HG03039 (cell line): ENCODE measurements at regions not wholly inside any gene's neighbourhood (a gene's known extent, or its start where the extent isn't known, plus 50 kb on each side); places are given as distances from the start of the nearest gene placed in this dataset.
"Not testable (repeated sequence)": the region's sequence is repeated elsewhere in the genome, so short reads cannot be mapped to it uniquely, and the experiment has no call there.

Experiments
- ATAC-seq: cut with Tn5 transposase; IDR thresholded peaks from one replicate; pipeline ENCODE4 v1.9.1; 2021; ENCODE audit warnings: mild to moderate bottlenecking, moderate library complexity; ENCODE audit not compliant: unreplicated experiment

DNA sequence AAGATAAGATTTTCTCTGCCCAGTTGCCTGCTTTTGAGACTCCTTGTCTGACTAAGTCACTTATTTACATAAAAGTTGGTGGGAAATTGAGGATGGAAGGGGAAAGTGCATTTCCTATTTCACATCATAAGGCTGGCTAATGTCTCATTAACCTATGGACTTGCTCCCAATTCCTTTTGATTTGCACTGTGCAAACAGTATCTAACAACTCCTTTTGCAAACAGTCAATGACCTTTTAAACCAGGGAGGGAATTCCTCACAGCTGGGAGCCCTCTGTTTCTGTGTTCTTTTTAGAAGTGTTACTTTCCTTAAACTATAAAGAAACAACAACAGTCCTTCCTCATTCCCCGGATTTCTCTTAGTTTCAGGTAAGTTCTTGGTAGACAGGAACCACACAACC is 272.8 kb downstream of the RND3 start:
- ATAC-seq = no peak

DNA sequence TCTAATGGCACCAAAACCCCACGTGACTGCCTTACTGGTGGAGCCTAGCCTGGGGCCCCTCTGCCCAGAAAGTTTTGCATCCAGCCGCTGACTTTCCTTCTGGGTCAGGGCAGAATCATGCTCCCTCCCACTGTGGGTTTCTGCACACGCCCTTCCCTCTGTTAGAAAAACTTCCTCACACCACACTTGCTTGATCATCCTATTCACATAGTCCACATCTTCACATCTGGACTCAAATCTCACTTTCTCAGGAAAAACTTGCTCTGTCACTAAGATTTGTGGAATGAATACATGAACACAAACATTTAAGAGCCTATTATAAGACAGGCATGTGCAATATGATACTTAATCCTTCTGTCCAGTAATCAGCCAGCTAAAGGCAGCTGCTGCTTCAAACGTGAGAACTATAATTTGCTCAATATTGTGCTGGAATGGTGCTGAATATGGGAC is 274.7 kb downstream of the RND3 start:
- ATAC-seq = no peak

DNA sequence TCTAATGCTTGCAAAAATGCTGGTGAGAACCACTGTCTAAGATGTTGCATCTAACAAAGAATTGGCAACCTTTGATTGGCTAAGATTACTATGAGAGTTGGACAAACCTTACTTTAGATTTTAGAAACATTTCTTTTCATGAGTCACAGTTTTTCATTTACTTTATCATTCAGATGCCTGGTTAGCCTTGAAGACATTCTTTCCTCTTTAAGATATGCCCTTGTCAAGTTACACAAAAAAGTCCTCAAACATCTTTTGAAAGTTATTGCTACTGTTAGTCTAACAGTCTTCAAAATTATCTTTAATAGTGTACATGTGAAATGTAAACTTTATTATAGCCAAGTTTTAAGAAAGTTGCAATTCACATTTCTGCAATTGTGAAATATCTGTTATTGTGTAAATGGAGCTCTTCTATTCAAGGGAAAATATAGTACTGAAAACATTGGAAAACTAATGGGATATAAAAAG is 276.3 kb downstream of the RND3 start:
- ATAC-seq = no peak

DNA sequence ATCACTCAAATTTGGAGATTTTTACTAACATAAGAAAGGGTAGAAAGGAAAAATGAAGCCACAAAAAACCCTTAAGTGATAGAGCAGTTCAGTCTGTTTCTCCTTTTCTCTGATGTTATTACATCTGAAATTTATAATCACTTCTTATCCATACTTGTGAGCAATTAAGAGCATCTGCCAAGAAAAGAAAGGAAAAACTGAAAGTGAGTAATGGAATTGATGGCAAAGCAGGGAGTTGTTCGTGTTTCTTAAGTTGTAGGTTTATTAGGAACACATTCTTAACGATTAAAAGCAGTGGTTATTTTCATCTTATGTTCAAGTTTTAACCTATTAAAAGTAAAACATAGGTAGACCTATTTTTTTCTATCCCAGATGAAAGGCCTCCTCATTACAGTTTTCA is 277.7 kb downstream of the RND3 start:
- ATAC-seq = no peak

DNA sequence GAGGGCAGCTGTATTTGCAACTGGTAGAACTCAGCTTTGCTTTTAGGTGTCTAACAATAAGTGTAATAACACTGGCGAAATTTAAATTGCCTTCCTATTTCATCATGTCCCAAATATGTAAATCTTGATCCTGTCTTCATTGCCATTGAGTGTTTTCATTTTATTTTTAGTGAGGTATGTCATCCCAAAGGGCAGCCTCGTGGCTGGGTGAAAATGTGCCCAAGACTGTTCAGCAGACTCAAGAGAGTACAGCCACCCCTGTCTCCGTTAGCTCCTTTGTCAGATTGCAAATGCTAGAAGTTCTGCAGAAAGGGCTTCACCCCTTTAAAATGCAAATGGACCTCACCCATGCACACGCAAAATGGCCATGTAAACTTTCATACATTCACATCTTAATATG is 278.8 kb downstream of the RND3 start:
- ATAC-seq = no peak

DNA sequence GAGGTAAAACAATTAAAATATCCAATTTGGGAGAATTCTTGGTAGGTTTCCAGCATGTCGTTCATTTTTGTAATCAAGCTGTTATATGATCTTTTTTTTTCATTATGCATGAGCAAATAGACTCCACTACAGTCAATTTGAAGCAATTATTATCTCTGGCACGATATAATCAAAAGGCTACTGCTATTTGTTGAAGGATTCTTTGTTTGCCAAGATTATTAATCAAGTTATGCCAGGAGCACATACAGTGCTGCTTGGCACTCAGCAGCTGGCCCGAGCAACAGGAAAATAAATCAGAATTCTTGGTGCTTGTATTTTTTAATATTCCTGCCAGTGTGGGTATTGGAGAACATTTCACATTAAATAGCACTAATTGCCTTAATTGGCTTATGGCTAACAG is 279.5 kb downstream of the RND3 start:
- no peak for ATAC-seq

DNA sequence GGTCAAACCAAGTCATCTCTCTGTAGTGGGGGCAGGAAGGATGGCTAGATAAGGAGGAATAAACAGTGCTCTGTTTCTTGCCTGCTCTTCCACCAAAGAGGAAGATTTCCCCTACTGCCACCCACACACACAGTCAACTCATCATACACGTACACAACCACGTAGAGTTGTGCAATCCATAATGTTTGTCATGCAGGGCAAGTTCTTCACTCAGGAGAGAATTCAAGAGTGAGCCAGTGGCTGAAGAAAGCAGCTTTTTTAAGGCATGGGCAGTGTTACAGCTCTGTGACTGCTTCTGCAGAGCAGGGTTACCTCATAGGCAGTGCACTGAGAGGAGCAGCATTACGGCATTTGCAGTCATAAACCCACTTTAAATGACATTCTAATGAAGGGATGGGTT is 283.0 kb downstream of the RND3 start:
- no peak for ATAC-seq

DNA sequence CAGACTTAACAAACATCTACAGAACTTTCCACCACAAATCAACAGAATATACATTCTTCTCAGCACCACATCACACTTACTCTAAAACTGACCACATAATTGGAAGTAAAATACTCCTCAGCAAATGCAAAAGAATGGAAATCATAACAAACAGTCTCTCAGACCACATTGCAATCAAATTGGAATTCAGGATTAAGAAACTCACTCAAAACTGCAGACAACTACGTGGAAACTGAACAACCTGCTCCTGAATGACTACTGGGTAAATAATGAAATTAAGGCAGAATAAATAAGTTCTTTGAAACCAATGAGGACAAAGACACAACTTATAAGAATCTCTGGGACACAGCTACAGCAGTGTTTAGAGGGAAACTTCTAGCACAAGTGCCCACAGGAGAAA is 292.7 kb downstream of the RND3 start:
- ATAC-seq = not testable (repeated sequence)

DNA sequence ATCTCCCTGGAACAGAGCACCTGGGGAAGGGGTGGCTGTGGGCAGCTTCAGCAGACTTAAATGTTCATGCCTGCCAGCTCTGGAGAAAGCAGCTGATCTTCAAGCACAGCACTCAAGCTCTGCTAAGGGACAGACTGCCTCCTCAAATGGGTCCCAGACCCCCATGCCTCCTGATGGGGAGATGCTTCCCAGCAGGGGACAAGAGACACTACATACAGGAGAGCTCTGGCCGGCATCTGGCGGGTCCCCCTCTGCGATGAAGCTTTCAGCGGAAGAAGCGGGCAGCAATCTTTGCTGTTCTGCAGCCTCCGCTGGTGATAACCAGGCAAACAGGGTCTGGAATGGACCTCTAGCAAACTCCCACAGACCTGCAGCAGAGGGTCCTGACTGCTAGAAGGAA is 294.8 kb downstream of the RND3 start:
- ATAC-seq = no peak

DNA sequence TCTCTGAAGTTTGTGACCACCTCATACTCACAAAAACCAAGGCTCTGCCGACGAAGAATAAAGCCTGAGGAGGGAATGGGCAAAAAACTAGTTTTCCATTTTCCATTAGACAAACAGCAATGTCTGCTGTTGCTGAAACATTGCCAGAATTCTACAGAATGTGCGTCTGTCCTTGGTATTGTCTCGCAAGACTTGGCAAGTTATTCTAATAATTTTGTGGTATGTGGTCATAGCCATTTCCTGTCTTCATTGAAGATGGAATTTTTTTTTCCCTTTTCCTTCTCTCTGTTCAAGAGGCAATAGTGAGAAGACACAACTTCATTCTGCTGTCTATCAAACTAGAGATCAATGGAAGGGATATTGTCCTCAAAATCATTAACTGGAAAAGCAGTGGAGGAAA is 296.1 kb downstream of the RND3 start:
- ATAC-seq = no peak

DNA sequence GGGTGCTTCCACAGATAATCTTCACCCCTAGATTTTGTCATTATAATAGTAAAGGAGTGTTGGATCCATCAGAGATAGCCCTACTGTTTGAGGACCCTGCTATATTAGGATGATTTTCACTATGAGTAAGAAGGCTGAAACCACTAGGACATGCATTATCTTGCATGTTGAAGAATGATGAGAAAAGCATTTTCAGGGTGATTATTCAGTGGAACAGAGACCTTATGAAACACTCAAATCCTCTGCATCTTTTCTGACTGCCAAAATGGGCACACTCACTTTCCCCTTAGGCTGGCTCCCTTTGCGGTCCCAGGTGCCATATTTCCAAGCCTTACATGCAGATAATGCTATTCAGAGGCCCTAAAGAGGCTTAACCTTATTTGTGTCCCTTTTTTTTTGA is 296.9 kb downstream of the RND3 start:
- no peak for ATAC-seq

DNA sequence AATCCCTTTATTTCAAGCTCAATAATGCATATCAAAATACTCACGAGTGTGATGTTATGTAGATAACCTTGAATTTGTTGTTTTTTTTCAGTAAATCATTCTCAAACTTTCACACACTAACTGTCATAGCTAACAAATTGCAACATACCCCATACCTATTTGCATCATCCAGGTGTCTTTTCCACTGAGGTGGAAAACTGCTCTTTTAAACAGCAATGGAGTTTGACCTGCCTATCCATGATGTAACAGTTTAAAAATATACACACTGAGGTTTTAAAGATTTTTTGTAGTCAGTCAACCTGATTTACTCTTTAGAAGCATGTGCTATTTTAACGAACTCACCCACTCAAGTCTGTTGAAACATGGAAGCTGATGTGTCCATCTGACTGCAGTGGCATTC is 298.7 kb downstream of the RND3 start:
- ATAC-seq = no peak

DNA sequence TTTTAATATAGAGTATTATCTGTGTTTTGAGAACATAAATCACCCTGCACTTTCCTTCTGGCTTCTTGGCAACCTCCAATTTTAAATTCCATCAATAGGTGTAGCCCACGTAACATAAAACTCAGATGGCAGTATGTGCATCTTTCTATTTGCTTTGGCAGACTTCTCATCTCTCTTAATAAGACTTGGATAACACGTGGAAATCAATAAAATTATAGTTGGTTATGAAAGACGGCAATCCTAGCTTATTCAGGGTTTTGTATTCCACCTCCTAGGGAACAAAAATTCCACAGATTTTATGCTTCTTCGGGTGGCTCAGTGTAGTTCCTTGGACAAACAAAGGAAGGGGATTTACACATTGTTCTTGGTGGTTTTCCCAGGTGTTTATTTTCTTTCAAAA is 299.3 kb downstream of the RND3 start:
- ATAC-seq = no peak

DNA sequence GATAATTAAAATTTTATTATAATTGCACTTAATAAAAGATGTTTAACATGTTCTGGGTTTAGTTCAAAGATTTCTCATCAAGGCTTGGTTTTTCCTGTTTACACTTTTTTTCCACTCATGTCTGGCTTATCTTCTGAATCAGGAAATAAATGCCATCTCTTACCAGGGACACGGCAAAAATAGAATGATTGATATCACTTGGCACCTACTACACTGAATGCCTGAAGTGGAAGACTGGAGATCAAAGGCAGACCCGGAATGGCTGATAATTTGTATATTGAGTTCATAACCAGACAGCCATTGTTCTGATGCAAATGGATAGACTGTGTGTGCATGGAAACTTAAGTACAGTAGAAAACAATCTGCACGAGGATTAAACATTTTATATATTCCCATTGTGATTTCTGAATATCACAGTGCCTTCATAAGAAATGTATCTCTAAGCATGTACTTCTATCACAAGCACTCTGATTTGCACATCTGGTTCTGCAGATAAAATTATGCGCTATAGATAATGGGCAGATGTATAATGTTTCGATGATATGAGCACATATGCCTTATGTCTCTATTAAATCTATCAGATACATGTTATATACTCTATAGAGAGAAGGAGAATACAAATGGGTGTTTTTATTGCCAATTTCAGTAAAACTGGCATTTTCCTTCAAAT is 304.8 kb downstream of the RND3 start:
- no peak for ATAC-seq

DNA sequence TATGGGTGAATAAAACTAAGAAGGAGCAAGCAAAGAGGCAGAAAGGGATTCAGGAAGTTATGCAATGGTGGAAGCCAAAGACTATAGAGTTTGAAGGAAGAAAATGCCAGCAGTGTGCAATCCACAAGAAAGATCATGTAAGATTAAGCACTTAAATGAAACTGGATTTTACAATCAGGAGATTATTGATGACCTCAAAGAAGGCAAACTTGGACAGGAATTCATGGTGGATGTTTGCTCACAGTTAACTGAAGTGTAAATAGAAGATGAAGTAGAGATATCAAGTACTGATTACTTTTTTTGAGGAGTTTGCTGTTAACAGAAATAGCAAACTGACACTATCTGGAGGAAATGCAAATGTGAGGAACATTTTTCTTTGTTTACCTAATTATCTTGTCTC is 308.9 kb downstream of the RND3 start:
- no peak for ATAC-seq

DNA sequence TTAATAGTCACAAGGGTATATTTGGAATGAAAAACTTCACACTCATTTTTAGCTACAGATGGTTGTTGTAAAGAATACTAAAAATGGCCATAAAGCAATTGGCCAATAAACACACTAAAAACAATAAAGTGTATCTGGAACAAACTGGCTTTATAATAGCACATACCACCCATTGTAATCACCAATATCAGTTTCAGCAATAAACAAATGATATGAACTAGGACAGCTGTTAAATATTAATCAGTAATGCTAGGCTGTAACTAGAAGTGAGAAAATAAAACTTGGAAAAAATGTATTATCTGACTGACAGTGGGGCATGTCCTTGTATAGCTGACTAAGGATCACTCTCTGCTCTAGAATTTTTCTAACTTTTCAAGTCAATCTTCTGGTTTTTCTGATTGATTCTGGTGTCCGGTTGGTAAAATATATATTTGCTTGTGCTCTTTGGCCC is 312.5 kb downstream of the RND3 start:
- ATAC-seq = no peak

DNA sequence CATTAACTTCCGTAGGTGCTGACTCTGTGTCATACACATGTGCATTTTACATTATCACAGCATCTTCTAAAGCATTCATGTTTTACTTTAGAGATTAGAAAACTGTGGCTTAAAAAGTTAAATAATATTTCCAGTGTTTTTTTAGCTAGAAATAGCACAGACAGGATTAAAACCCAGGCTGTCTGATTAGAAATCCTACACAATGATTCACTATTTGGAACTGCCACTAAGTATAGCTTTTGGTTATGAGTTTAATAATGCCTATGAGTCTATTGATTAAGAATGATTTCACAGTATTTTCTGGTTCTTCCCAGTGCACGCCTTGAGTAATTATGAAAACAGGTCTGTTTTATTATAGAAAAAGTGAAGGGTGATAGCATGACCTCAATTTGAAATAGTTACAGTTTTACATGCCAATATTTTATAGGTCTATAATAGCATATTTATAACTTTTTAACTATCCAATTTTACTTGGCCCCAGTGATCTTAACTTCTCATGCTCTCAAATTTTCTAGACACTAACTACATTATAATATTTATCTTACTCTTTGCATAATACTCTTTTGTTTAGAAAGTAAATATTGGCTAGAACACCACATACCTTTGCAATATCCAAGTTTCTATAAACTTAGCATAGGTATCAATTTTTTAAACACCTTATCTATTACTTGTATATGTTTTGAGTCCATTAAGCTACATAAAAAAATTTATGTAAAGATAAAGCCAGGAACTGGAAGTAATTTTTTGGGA is 313.2 kb downstream of the RND3 start:
- ATAC-seq = no peak

DNA sequence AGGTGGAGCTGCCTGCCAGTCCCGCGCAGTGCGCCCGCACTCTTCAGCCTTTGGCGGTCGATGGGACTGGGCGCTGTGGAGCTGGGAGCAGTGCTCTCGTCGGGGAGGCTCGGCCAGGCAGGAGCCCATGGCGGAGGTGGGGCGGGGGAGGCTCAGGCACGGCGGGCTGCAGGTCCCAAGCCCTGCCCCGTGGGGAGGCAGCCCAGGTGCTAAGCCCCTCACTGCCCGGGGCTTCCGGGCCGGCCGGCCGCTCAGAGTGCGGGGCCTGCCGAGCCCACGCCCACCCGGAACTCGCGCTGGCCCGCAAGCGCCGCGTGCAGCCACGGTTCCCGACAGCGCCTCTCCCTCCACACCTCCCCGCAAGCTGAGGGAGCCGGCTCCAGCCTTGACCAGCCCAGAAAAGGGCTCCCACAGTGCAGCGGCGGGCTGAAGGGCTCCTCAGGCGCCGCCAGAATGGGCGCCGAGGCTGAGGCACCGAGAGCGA is 316.4 kb downstream of the RND3 start:
- no peak for ATAC-seq

DNA sequence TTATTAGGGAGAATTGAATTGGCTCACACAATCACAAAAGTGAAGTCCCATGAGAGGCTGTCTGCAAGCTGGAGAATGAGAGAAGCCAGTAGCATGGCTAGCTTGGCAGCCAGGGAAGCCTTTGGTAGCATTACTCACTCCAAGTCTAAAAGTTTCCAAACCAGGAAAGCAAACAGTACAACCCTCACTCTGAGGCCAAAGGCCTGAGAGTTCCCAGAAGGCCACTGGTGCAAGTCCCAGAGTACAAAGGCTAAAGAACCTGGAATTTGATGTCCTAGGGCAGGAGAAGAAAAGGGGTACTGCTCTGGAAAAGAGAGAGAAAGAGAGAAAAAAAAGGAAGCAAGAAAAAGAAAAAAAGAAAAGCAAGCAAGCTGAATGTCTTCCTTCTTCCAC is 318.2 kb downstream of the RND3 start:
- no peak for ATAC-seq

DNA sequence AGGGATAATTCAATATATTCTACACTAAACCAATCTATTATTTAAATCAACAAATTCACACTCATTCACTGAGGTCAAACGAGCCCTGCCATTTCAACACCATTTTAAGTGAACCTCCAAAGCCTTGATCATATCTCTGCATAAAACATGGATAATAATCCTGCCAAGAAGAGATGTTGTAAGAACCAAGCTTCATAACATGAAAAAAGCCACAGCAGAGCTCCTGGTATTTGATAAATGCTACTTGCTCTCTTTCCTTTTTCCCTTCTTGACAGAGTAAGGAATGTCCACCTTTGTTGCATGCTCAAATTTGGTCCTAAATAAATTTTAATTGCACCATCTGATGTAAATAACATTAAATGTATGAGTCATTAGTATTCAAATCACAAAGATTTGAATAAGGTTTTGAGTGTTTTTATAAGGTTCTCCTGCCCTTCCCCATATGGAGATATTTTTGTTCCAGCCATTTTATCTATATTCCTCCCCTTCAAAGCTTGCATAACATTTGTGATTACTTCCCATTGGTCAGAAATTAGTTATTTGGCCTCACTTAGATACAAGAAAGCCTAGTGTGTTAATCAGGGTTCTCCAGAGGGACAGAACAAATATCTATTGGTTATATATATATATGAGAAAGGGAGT is 318.8 kb downstream of the RND3 start:
- no peak for ATAC-seq

DNA sequence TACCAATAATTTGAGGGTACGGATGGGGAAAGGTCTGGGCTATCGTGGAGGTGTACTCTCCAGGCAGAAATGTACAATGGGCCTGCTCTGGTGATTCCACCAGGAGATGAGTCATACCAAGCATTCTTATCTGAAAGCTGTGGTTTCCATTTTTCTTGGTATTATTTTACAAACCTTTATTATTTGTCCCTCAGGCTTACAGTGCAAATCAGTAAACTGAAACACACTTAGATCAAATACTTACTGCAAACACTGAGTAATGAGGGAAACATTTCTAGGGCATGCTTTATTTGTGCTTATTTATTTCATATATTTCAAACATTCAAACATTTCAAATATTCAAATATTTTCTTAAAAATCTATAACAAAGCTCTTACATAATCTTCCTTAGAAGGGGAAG is 319.8 kb downstream of the RND3 start:
- ATAC-seq = peak; percentile 99
